ENCODE measurements at regions not wholly inside any gene's neighbourhood (a gene's known extent, or its start where the extent isn't known, plus 50 kb on each side); places are given as distances from the start of the nearest gene placed in this dataset.
"Not testable (repeated sequence)": the region's sequence is repeated elsewhere in the genome, so short reads cannot be mapped to it uniquely, and the experiment has no call there.

DNA sequence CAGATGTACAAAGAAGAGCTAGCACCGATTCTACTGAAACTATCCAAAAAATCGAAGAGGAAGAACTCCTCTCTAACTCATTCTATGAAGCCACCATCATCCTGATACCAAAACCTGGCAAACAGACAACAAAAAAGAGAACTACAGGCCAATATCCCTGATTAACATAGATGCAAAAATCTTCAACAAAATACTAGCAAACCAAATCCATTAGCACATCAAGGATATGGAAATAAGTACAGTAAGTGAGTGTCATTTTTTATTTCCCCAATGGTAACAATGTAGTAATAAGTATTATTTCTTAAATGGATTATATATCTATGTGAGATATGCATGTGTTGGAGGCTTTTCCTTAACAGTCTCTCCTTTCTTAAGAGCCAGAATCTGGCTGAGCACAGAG, 134.5 kb upstream of the SMLR1 start:
- no peak overlapping the region for H3K4me3 ChIP-seq (ENCODE audit: low read depth, low read length)
- DNase-seq (ENCODE audit: low read depth): no peak

GRCh38 chr6:130693944-130694343, 133.3 kb upstream of the SMLR1 start:
- DNase-seq (ENCODE audit: low read depth): no peak

DNA sequence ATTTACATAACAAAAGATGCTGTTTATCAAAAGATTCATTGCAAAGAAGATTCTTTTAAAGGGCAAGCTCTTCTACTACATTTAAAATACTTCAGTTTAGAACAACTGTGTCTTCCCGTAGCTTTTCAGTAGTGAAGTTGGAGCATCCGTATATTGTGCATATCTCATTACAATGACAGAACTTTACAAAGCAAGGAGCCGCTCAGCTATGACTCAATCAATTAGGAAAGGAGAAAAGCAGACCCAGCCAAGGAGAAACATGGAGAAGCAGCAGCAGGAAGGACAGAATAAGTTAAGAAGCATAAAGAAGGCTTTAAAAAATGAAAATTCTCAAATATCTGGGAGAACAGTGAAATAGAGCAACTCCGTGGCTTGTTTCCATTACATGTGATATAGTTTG, 132.6 kb upstream of the SMLR1 start:
- no peak overlapping the region for H3K4me3 ChIP-seq (ENCODE audit: low read depth, low read length)
- DNase-seq (ENCODE audit: low read depth): no peak

More at GRCh38 chr6:130693944-130694343, 133.3 kb upstream of the SMLR1 start:
- H3K4me3 ChIP-seq (ENCODE audit: low read depth, low read length): no peak overlapping the region

- no peak for DNase-seq (ENCODE audit: low read depth)
- no peak overlapping the region for H3K4me3 ChIP-seq (ENCODE audit: low read depth, low read length)
Observed at GRCh38 chr6:130696806-130697205, 130.4 kb upstream of the SMLR1 start.

DNA sequence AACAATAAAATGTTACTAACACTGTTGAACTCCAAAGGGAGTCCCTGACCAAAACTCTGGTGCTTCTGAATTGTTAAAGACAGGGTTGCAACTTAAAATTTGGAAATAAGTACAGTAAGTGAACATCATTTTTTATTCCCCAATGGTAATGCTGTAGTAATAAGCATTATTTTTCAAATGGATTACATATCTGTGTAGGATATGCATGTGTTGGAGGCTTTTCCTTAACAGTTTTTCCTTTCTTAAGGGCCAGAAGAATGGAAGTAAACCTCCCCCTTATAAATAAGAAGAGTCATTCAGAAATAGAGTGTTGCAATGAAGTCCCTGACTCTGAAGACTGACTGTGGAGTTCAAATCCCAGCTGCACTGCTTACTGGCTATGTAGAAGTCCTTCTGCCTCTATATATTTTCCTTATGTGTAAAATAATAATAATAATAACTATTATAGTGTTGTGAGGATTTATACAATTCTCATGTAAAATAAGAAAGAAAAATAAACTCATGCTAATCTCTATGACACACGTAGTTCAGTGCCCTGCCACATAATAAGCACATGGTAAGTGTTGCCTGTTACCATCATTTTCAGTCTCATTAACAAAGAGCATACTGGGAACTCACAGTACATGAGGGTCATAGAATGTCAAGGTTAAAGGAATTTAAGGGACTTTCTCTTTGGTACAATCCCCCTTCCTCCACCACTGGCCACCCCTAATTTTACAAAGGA, 129.8 kb upstream of the SMLR1 start:
- no peak for DNase-seq (ENCODE audit: low read depth)
- no peak overlapping the region for H3K4me3 ChIP-seq (ENCODE audit: low read depth, low read length)

- DNase-seq (ENCODE audit: low read depth): no peak
- no peak overlapping the region for H3K4me3 ChIP-seq (ENCODE audit: low read depth, low read length)
Observed at GRCh38 chr6:130697995-130698535, 129.1 kb upstream of the SMLR1 start.

DNA sequence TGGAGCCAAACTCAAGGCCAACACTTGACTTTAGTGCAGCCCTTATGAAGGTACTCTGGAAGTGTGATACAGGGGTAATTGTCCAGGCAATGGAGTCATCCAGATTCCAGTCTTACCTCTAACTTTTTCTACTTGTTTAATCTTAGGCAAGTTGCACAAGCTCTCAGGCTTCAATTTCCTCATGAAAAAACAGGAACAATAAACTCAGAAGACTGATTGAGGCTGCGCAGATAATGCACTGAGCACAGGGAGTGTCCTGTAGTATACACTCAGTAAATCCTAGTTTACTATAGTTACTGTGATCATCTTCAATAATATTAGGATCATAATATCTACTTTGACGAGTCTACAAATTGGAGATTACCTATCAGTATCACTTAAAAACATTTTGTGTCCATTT, 127.5 kb upstream of the SMLR1 start:
- no peak for DNase-seq (ENCODE audit: low read depth)
- H3K4me3 ChIP-seq (ENCODE audit: low read depth, low read length): no peak overlapping the region

DNA sequence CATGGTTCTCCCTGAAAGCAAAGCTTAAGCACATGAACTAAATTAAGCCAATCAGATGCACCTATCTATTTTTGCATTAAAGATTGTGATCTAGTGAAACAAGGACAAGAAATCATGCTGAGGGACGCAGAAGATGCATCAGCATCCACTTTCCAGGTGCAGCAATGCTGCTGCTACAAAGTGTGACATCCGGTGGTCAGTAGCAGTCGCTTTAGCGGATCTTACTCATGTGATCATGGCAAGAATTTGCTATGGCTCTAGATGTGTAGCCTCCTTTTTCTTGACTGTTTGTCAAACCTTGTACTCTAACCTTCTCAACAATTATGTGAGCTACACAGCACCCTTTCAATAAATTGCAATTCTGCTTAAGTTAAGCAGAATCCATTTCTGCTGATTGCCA, 126.8 kb upstream of the SMLR1 start:
- no peak for DNase-seq (ENCODE audit: low read depth)

DNA sequence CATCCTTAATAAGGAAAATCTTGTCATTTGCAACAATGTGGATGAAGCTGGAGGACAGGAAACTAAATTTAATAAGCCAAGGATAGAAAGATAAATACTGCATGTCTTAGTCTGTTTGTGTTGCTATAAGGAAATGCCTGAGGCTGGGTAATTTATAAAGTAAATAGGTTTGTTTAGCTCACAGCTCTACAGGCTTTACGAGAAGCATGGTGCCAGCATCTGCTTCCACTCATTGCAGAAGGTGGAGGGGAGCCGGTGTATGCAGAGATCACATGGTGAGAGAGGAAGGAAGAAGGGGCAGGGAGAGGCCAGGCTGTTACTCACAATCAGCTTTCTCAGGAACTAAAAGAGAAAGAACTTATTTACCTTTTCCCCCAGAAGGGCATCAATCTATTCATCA, 118.9 kb upstream of the SMLR1 start:
- H3K4me3 ChIP-seq (ENCODE audit: low read depth, low read length): no peak overlapping the region
- no peak for DNase-seq (ENCODE audit: low read depth)

More for the DNA sequence above, 126.8 kb upstream of the SMLR1 start:
- H3K4me3 ChIP-seq (ENCODE audit: low read depth, low read length): no peak overlapping the region

- not testable (repeated sequence) for DNase-seq (ENCODE audit: low read depth); H3K4me3 ChIP-seq (ENCODE audit: low read depth, low read length)
Observed at GRCh38 chr6:130711641-130712040, 115.6 kb upstream of the SMLR1 start.

DNA sequence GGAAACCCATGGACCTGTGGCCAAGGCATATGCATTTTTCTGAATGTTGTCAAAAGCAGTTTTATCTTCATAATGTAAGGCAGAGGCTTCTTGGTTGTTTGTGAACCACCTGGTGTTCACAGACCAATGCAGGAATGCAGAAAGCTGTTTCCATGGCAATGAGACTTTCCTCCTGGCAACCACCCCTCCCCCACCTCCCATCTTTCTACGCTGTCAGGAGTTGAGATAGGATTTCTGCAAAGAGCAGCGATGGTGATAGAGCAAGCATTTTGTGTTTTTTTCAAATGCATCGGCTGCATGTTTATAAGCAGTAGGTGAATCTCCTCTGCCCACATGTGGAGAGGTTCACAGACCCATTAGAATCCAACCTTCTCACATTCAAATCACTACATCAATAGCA, 114.1 kb upstream of the SMLR1 start:
- H3K4me3 ChIP-seq (ENCODE audit: low read depth, low read length): no peak overlapping the region
- no peak for DNase-seq (ENCODE audit: low read depth)

DNA sequence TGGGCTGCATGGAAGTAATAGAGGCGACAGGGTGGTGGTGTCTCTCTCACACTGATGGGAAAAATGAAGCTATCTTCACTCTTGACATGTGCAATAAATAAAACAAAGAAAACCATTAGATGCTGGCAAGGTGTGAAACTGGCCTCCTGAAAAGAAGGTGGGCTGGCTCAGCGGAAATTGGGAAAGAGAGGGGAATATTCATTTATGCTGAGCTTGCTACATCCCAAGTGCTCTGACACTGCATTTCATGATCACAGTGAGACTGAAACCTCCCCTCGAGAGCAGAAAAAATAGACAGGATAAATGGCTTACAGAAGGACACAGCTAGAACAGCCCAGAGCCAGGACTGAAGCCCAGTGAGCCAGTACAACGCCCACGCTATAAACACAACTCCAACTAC, 112.1 kb upstream of the SMLR1 start:
- H3K4me3 ChIP-seq (ENCODE audit: low read depth, low read length): no peak overlapping the region
- no peak for DNase-seq (ENCODE audit: low read depth)

DNA sequence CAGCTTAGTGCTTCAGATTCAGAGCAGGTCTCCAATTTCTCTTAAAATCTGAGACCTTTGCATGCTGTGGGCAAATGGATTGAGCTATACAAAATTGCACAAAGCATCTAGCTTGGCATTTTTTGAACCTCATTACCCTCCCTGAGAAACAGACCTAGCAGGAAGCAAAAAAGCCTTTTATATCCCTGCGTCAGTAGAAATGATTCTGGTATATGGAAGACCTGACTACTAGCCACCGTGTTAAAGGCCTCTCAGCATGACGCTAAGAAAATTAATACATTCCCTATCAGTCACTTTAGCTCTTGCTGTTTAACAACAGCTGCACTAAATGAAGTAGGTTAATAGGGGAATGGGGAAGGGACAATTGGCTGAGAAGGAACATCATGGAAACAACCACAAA, 110.7 kb upstream of the SMLR1 start:
- H3K4me3 ChIP-seq (ENCODE audit: low read depth, low read length): no peak overlapping the region

GRCh38 chr6:130717657-130718056, 109.5 kb upstream of the SMLR1 start:
- no peak for DNase-seq (ENCODE audit: low read depth)
- no peak overlapping the region for H3K4me3 ChIP-seq (ENCODE audit: low read depth, low read length)

More for the DNA sequence above, 110.7 kb upstream of the SMLR1 start:
- DNase-seq (ENCODE audit: low read depth): no peak

DNA sequence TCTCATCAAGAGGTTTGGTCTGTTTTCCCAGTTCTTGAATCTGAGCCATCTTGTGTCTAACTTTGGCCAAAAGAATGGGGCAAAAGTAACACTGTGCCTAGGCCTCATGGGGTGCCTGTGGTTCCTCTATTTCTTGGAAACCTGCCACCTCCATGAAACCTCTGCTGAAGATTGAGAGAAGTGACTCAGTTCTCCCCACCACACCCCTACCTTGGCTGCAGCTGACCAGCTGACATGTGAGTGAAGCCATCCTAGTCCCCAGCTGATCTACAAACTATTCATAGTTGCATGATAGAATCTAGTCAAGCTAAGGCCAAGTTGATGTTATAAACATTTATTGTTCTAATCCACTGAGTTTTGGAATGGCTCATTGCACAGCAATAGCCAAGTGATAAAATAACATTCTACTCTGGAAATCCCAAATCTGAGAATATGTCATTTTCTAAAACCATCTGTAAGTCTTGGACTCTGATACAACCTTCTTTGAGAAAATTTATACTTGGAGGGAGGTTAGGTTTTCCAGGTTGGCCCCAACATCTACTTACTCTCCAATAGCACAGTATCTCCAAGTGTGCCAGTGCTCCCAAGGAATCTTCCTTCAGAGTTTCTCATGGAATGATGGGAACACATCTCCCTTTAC, 107.0 kb upstream of the SMLR1 start:
- H3K4me3 ChIP-seq (ENCODE audit: low read depth, low read length): no peak overlapping the region
- DNase-seq (ENCODE audit: low read depth): no peak

DNA sequence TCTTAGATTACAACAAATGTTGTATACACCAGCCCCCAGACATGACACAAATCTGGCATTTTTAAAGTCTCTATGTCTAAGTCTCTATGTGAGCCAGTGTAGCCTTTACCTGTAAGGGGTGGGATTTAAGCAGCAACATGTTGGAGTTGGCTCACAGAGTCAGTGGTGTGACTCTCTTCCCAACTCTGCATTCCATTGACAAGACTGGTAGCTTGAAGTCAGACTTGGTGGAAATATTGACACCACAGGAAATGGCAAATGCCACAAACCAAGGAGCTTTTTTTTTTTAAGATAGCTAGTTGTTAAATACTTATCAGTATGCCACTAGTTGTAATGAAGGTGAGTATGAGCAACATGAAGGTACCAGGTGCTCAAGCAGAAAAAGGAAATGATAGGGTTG, 103.1 kb upstream of the SMLR1 start:
- DNase-seq (ENCODE audit: low read depth): no peak
- H3K4me3 ChIP-seq (ENCODE audit: low read depth, low read length): no peak overlapping the region

- H3K4me3 ChIP-seq (ENCODE audit: low read depth, low read length): no peak overlapping the region
- no peak for DNase-seq (ENCODE audit: low read depth)
Observed at GRCh38 chr6:130725551-130725950, 101.7 kb upstream of the SMLR1 start.

GRCh38 chr6:130728064-130728463, 99.1 kb upstream of the SMLR1 start:
- not testable (repeated sequence) for H3K4me3 ChIP-seq (ENCODE audit: low read depth, low read length); DNase-seq (ENCODE audit: low read depth)

DNA sequence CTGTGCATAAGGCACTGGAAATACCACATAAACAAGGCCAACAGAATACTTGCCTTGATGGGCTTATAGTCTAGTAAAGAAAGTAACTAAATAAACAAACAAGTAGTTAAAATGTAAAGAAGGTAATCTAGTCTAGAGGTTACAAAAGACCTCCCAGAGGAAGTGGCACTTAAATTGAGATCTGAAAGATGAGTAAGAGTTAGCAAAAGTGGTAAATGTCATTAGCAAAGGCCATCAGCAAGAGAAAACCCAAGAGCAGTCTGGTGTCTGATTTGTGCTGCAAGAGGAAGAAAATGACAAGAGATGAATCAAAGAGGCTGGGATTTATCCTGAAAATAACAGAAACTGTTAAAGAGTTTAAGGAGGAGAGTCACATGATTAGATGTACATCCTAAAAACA, 96.6 kb upstream of the SMLR1 start:
- no peak for DNase-seq (ENCODE audit: low read depth)
- no peak overlapping the region for H3K4me3 ChIP-seq (ENCODE audit: low read depth, low read length)

DNA sequence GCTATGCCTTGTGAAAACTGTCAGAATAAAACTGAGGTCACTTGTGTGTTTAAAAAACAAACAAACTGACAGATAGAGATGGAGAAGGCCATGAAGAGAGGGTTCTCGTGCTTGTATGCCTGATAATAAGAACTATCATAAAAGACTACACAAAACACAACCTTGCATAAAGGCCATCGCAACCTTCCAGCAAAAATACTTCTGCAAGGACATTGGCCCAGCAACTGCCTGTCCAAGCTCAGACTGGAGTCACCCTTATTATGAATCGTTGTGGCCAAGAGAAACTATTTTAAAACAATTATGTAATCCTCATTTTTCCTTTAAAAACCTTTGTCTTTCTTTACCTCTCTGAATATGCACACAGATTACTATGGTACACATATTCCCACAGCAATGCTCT, 93.0 kb upstream of the SMLR1 start:
- no peak overlapping the region for H3K4me3 ChIP-seq (ENCODE audit: low read depth, low read length)
- DNase-seq (ENCODE audit: low read depth): no peak

DNA sequence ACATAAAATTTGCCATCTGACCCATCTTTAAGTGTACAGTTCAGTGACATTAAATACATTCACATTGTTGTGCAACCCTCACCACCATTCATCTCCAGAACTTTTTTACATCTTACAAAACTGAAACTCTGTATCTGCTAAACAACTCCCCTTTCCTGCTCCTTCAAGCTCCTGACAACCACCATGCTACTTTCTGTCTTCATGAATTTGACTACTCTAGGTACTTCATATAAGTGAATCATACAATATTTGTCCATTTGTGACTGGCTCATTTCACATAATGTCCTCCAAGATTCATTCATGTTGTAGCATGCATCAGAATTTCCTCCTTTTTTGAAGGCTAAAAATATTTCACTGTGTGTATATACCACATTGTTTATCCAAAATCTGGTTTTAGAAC, 86.9 kb upstream of the SMLR1 start:
- no peak for DNase-seq (ENCODE audit: low read depth)
- no peak overlapping the region for H3K4me3 ChIP-seq (ENCODE audit: low read depth, low read length)

Measured in skeletal muscle cell (primary cell).